Endothelial cell of umbilical vein (primary cell): ENCODE measurements at regions not wholly inside any gene's neighbourhood (a gene's known extent, or its start where the extent isn't known, plus 50 kb on each side); places are given as distances from the start of the nearest gene placed in this dataset.

Experiments used
- BruUV-seq: library from RNA; stranded (reverse); fragments of 400-500 nt; replicated peaks from 2 replicates; lab custom pipeline; 2021; lab: Mats Ljungman, UMichigan
- CTCF ChIA-PET: fragments of 300-600, 350-600 bp; sonication (Branson Sonifier 250); formaldehyde crosslinking; loops from one replicate; lab custom pipeline; 2021; ENCODE audit warnings: antibody characterized with exemption, inconsistent platforms; lab: Charles Lee
- POLR2A ChIA-PET: fragments of 300-600, 350-600 bp; sonication (Branson Sonifier 250); formaldehyde crosslinking; loops from one replicate; lab custom pipeline; 2021; ENCODE audit warnings: antibody characterized with exemption, inconsistent platforms; lab: Charles Lee
- DNase-seq: peaks from one replicate; pipeline ENCODE4 v3.0.0-alpha.2; 2011; ENCODE audit warnings: low read depth, low spot score
- FAIRE-seq: peaks from 2 replicates; lab custom pipeline; 2011; peaks lifted over from hg19 to GRCh38; lab: Jason Lieb, UNC
- H2AFZ ChIP-seq: 2 replicates; pipeline ENCODE4 v1.6.0; 2012; ENCODE audit warnings: low read depth, low read length, control low read depth, inconsistent platforms
- H3K27ac ChIP-seq: 2 replicates; pipeline ENCODE4 v1.5.1; 2011; ENCODE audit warnings: low read depth, mild to moderate bottlenecking, control low read depth, low read length, moderate library complexity; ENCODE audit not compliant: insufficient read depth
- H3K27me3 ChIP-seq, 2 experiments: 2 replicates each; pipeline versions ENCODE4 v1.6.0 to v1.6.1; 2011; ENCODE audit warnings: low read length in 2 of 2, mixed read lengths in 1 of 2; ENCODE audit not compliant: control insufficient read depth in 2 of 2, insufficient read depth in 2 of 2
- H3K36me3 ChIP-seq, 2 experiments: 2 replicates in 1 of 2; 3 replicates in 1 of 2; pipeline ENCODE4 v1.5.1; 2011; ENCODE audit warnings: low read length in 2 of 2, mild to moderate bottlenecking in 1 of 2, moderate library complexity in 1 of 2; ENCODE audit not compliant: control insufficient read depth in 2 of 2, insufficient read depth in 2 of 2; ENCODE audit errors: extremely low read depth in 1 of 2
- H3K4me1 ChIP-seq: 3 replicates; pipeline ENCODE4 v1.5.1; 2011; ENCODE audit warnings: mild to moderate bottlenecking, low read length; ENCODE audit not compliant: control insufficient read depth, insufficient read depth; ENCODE audit errors: extremely low read depth
- H3K4me2 ChIP-seq: 2 replicates; pipeline ENCODE4 v1.6.1; 2011; ENCODE audit warnings: low read length, control low read depth, mixed read lengths; ENCODE audit not compliant: insufficient read depth
- H3K4me3 ChIP-seq, 3 experiments: fragments of 200-600 bp in 1 of 3; sonication (generic), shearing (Covaris generic) in 1 of 3; replicated peaks in 1 of 3; 2 replicates each; pipeline ENCODE4 v1.5.1; 2011 to 2016; ENCODE audit warnings: control low read depth in 3 of 3, low read length in 3 of 3, mild to moderate bottlenecking in 2 of 3, inconsistent platforms in 1 of 3, low read depth in 1 of 3, moderate library complexity in 1 of 3; ENCODE audit not compliant: insufficient read depth in 1 of 3
- H3K79me2 ChIP-seq: 2 replicates; pipeline ENCODE4 v1.6.0; 2012; ENCODE audit warnings: low read length, inconsistent platforms; ENCODE audit not compliant: control insufficient read depth, insufficient read depth
- H3K9ac ChIP-seq: replicated peaks from 2 replicates; pipeline ENCODE3; 2011; ENCODE audit warnings: low read length, control low read depth; ENCODE audit not compliant: insufficient read depth; ENCODE audit errors: extremely low read depth
- H3K9me1 ChIP-seq: replicated peaks from 3 replicates; pipeline ENCODE4 v1.6.0; 2011; ENCODE audit warnings: mild to moderate bottlenecking, low read length; ENCODE audit not compliant: control insufficient read depth, insufficient read depth; ENCODE audit errors: extremely low read depth
- H3K9me3 ChIP-seq: replicated peaks from 2 replicates; pipeline ENCODE4 v1.5.1; 2012; ENCODE audit warnings: low read length, inconsistent platforms; ENCODE audit not compliant: control insufficient read depth, insufficient read depth
- H4K20me1 ChIP-seq: replicated peaks from 2 replicates; pipeline ENCODE3; 2011; ENCODE audit warnings: mild to moderate bottlenecking, low read length; ENCODE audit not compliant: control insufficient read depth, insufficient read depth; ENCODE audit errors: extremely low read depth
- CTCF ChIP-seq, 2 donors: IDR thresholded peaks; 1 replicate in 1 of 2; 2 replicates in 1 of 2; pipeline ENCODE4 v1.5.1; 2011; ENCODE audit warnings: low read length in 2 of 2, mild to moderate bottlenecking in 2 of 2, moderate library complexity in 2 of 2, control low read depth in 1 of 2, inconsistent platforms in 1 of 2, low read depth in 1 of 2; ENCODE audit not compliant: insufficient read depth in 1 of 2; ENCODE audit errors: extremely low read depth in 1 of 2
- EZH2 ChIP-seq: IDR thresholded peaks from 2 replicates; pipeline ENCODE4 v1.6.1; 2012; ENCODE audit warnings: borderline replicate concordance, low read depth, mild to moderate bottlenecking, moderate library complexity, low read length, inconsistent platforms; ENCODE audit not compliant: severe bottlenecking
- FOS ChIP-seq: IDR thresholded peaks from 2 replicates; pipeline ENCODE4 v1.6.1; 2011; ENCODE audit warnings: mild to moderate bottlenecking, low read length, moderate library complexity, borderline replicate concordance; ENCODE audit not compliant: insufficient read depth
- GATA2 ChIP-seq: IDR thresholded peaks from 2 replicates; pipeline ENCODE4 v1.7.0; 2011; ENCODE audit warnings: low read depth, mild to moderate bottlenecking, moderate library complexity, mixed read lengths, low read length; ENCODE audit not compliant: insufficient read length, insufficient read depth
- MAX ChIP-seq: IDR thresholded peaks from 2 replicates; pipeline ENCODE4 v1.6.1; 2011; ENCODE audit not compliant: insufficient read depth, insufficient read length
- MYC ChIP-seq: IDR thresholded peaks from one replicate; pipeline ENCODE4 v1.6.1; 2011; ENCODE audit warnings: mild to moderate bottlenecking, low read depth, low read length
- POLR2AphosphoS5 ChIP-seq: IDR thresholded peaks from 2 replicates; pipeline ENCODE4 v1.6.1; 2012; ENCODE audit warnings: low read depth, mild to moderate bottlenecking, control low read depth, low read length, moderate library complexity; ENCODE audit not compliant: insufficient read depth
- dilution Hi-C: fragments of 300-500 bp; cut with MboI; formaldehyde crosslinking; loops from one replicate; pipeline ENCODE4 v1.15.0; 2019; ENCODE audit warnings: low sequenced_read_pairs; ENCODE audit not compliant: extremely low pct_ligation_motif_present
- intact Hi-C: fragments of 100-400 bp; cut with micrococcal nuclease; formaldehyde crosslinking; loops from one replicate; pipeline ENCODE4 v1.10.0; 2022

GRCh38 chr13:33388286-33388998 lies 102.9 kb upstream of the STARD13 start:
- Histone ChIP-seq H3K79me2 (no peaks in the 10 kb centered on the region), H3K36me3 (no peaks in the 10 kb centered on the region), H3K9me3 (no peaks in the 10 kb centered on the region), H3K9me1 (no peaks in the 10 kb centered on the region), H3K27ac (no peak overlapping the region), H3K4me1 (no peaks in the 10 kb centered on the region), H2AFZ (no peak overlapping the region), H4K20me1 (no peaks in the 10 kb centered on the region), H3K9ac (no peak overlapping the region), H3K4me2 (no peak overlapping the region), H3K27me3 (no peaks in the 10 kb centered on the region), H3K4me3 (no peak overlapping the region)
- intact Hi-C loops = no loop called here
- POLR2A ChIA-PET = no interaction called here
- dilution Hi-C loops = no loop called here
- DNase-seq (no peak), FAIRE-seq (no peak)
- CTCF ChIA-PET = interaction anchor here (1.1 kb wide), 1 partner anchor 355 kb away, joined by 3 read pairs; no protein-coding TSS in a partner anchor
- TF ChIP-seq CTCF (IDR thresholded peaks at IDR 0.05; ENCODE audit: extremely low read depth in 1 of 2, insufficient read depth in 1 of 2, low read depth in 1 of 2, low read length in 2 of 2) (no peak), GATA2 (no peak), POLR2AphosphoS5 (no peak), FOS (no peak), MYC (no peak), MAX (no peak), EZH2 (no peak)
- no TSS peak for BruUV-seq
